Lung (tissue), 11 donors: ENCODE measurements at regions not wholly inside any gene's neighbourhood (a gene's known extent, or its start where the extent isn't known, plus 50 kb on each side); places are given as distances from the start of the nearest gene placed in this dataset.
A peak's percentile ranks its signal among the peaks of the same experiment; 100 is the strongest.

Experiments
- ATAC-seq: fragments of 200-7000 bp; cut with Tn5 transposase; one replicate; pipeline ENCODE4 v1.9.1; 2020; ENCODE audit warnings: moderate number of reproducible peaks; ENCODE audit not compliant: insufficient read depth, low FRiP score
- DNase-seq, 3 donors: peaks; one replicate each; pipeline ENCODE4 v3.0.0-alpha.2; 2013 to 2017
- H3K27ac ChIP-seq, 2 donors: one replicate each; pipeline ENCODE4 v1.5.1; 2013; ENCODE audit warnings: mild to moderate bottlenecking in 2 of 2, moderate library complexity in 2 of 2, control low read depth in 1 of 2, inconsistent platforms in 1 of 2, low read depth in 1 of 2, low read length in 1 of 2
- H3K27me3 ChIP-seq, 3 donors: one replicate each; pipeline ENCODE4 v1.5.1; 2013; ENCODE audit warnings: low read length in 2 of 3; ENCODE audit not compliant: control insufficient read depth in 3 of 3, insufficient read depth in 3 of 3
- H3K36me3 ChIP-seq, 4 donors: one replicate each; pipeline ENCODE4 v1.5.1; 2013; ENCODE audit warnings: low read length in 4 of 4, mild to moderate bottlenecking in 1 of 4, moderate library complexity in 1 of 4; ENCODE audit not compliant: control insufficient read depth in 4 of 4, insufficient read depth in 4 of 4
- H3K4me1 ChIP-seq, 5 donors: one replicate each; pipeline ENCODE4 v1.5.1; 2013; ENCODE audit warnings: low read length in 5 of 5, mild to moderate bottlenecking in 2 of 5, moderate library complexity in 1 of 5; ENCODE audit not compliant: control insufficient read depth in 5 of 5, insufficient read depth in 5 of 5
- H3K4me3 ChIP-seq: one replicate; pipeline ENCODE4 v1.5.1; 2013; ENCODE audit warnings: mild to moderate bottlenecking, control low read depth, moderate library complexity
- H3K9ac ChIP-seq, 2 donors: one replicate each; pipeline ENCODE4 v1.5.1; 2013; ENCODE audit warnings: low read length in 2 of 2, control low read depth in 1 of 2; ENCODE audit not compliant: insufficient read depth in 1 of 2
- H3K9me3 ChIP-seq, 4 donors: one replicate each; pipeline ENCODE4 v1.5.1; 2013; ENCODE audit warnings: low read length in 3 of 4, mild to moderate bottlenecking in 1 of 4, moderate library complexity in 1 of 4; ENCODE audit not compliant: control insufficient read depth in 4 of 4, insufficient read depth in 3 of 4
- CTCF ChIP-seq: IDR thresholded peaks from 2 replicates; pipeline ENCODE4 v1.5.1; 2012; ENCODE audit warnings: mild to moderate bottlenecking; ENCODE audit errors: control extremely low read depth, extremely low read depth
- WGBS, 2 donors: extraction: QIAGEN DNeasy Blood & Tissue Kit; methylation state at CpG; one replicate each; pipeline ENCODE4 v1.1.7; 2013; 5-methylcytosine and 5-hydroxymethylcytosine counted together
- donor health status: control.
- donor health status: control.
- donor health status: Bipolar disorder and iron deficiency.
- donor health status: healthy.
- donor health status: DM: yes; HTN: yes; CAD: no.

GRCh38 chr1:221072214-221072613, 193.0 kb downstream of the HLX start:
- Histone ChIP-seq H3K27me3 (no peaks in the 10 kb centered on the region), H3K27ac (no peak overlapping the region), H3K4me3 (no peak overlapping the region), H3K9ac (no peak overlapping the region), H3K36me3 (no peaks in the 10 kb centered on the region), H3K4me1 (peaks cover 0 to 41% (median 8%) of the 10 kb centered on the region in 5 donors), H3K9me3 (peaks cover 0 to 1% (median 0%) of the 10 kb centered on the region in 4 donors)
- 55 to 61% methylated on average over 1 of the region's 1 CpG for WGBS, 2 donors
- DNase-seq (peak in 1 of 3 donors; percentile 16), ATAC-seq (no peak)
- TF ChIP-seq CTCF = no peak

- H3K9me3 ChIP-seq = peaks cover 0 to 1% (median 0%) of the 10 kb centered on the region in 4 donors
- H3K36me3 ChIP-seq = no peaks in the 10 kb centered on the region
- no peaks in the 10 kb centered on the region for H3K27me3 ChIP-seq
- peak in 1 of 3 donors; percentile 58 for DNase-seq
- H3K4me3 ChIP-seq = no peak overlapping the region
- 36 to 58% methylated on average over 2 of the region's 2 CpGs for WGBS, 2 donors
- no peak for TF ChIP-seq CTCF
- H3K27ac ChIP-seq = no peak overlapping the region
- H3K4me1 ChIP-seq = peaks cover 0 to 41% (median 2%) of the 10 kb centered on the region in 5 donors
- ATAC-seq = no peak
- no peak overlapping the region for H3K9ac ChIP-seq
Measured at GRCh38 chr1:221074332-221074731, 195.1 kb downstream of the HLX start.

GRCh38 chr1:221075911-221076310, 196.7 kb downstream of the HLX start:
- H3K4me1 ChIP-seq = peaks cover 0 to 39% (median 2%) of the 10 kb centered on the region in 5 donors
- no peak overlapping the region for H3K4me3 ChIP-seq
- H3K36me3 ChIP-seq = no peaks in the 10 kb centered on the region
- no peak overlapping the region for H3K27ac ChIP-seq
- ATAC-seq = no peak
- peaks cover 0 to 1% (median 0%) of the 10 kb centered on the region in 4 donors for H3K9me3 ChIP-seq
- no peaks in the 10 kb centered on the region for H3K27me3 ChIP-seq
- WGBS, 2 donors = 37 to 44% methylated on average over 3 of the region's 3 CpGs
- TF ChIP-seq CTCF = no peak
- H3K9ac ChIP-seq = no peak overlapping the region
- DNase-seq = peak in 1 of 3 donors; percentile 65

- no peaks in the 10 kb centered on the region for H3K27me3 ChIP-seq
- peak; percentile 83 to 98 (median 97) for DNase-seq
- no peak overlapping the region for H3K9ac ChIP-seq
- no peaks in the 10 kb centered on the region for H3K36me3 ChIP-seq
- peaks cover 0 to 1% (median 0%) of the 10 kb centered on the region in 4 donors for H3K9me3 ChIP-seq
- no peak overlapping the region for H3K4me3 ChIP-seq
- no peak overlapping the region for H3K27ac ChIP-seq
- peaks cover 0 to 34% (median 2%) of the 10 kb centered on the region in 5 donors for H3K4me1 ChIP-seq
- ATAC-seq = no peak
- WGBS, 2 donors = 84 to 90% methylated on average over 3 of the region's 3 CpGs
- TF ChIP-seq CTCF = no peak
Measured at GRCh38 chr1:221076391-221076811, 197.2 kb downstream of the HLX start.
